MG63 (cell line): ENCODE measurements at regions not wholly inside any gene's neighbourhood (a gene's known extent, or its start where the extent isn't known, plus 50 kb on each side); places are given as distances from the start of the nearest gene placed in this dataset.
"Not testable (repeated sequence)": the region's sequence is repeated elsewhere in the genome, so short reads cannot be mapped to it uniquely, and the experiment has no call there.

Experiments
- DNase-seq: peaks from one replicate; pipeline ENCODE4 v3.0.0-alpha.2; 2020
- H3K27me3 ChIP-seq: fragments of 250-450 bp; sonication (Bioruptor Pico); 2 replicates; pipeline ENCODE4 v1.5.1; 2020; ENCODE audit warnings: mild to moderate bottlenecking, moderate library complexity
- H3K36me3 ChIP-seq: fragments of 250-450 bp; sonication (Bioruptor Pico); 2 replicates; pipeline ENCODE4 v1.5.1; 2020; ENCODE audit warnings: mild to moderate bottlenecking, moderate library complexity
- H3K4me3 ChIP-seq: fragments of 250-450 bp; sonication (Bioruptor Pico); 2 replicates; pipeline ENCODE4 v1.5.1; 2020; ENCODE audit warnings: mild to moderate bottlenecking, moderate library complexity
- H3K9me3 ChIP-seq: fragments of 250-450 bp; sonication (Bioruptor Pico); 2 replicates; pipeline ENCODE4 v1.5.1; 2020; ENCODE audit warnings: mild to moderate bottlenecking, moderate library complexity

DNA sequence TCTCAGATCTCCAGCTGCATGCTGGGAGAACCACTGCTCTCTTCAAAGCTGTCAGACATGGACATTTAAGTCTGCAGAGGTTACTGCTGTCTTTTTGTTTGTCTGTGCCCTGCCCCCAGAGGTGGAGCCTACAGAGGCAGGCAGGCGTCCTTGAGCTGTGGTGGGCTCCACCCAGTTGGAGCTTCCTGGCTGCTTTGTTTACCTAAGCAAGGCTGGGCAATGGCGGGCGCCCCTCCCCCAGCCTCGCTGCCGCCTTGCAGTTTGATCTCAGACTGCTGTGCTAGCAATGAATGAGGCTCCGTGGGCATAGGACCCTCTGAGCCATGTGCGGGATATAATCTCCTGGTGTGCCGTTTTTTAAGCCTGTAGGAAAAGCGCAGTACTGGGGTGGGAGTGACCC is 156.3 kb downstream of the LRATD1 start:
- not testable (repeated sequence) for DNase-seq, H3K4me3 ChIP-seq, H3K9me3 ChIP-seq, H3K36me3 ChIP-seq, H3K27me3 ChIP-seq

GRCh38 chr2:14790041-14790640 is 157.6 kb downstream of the LRATD1 start:
- Histone ChIP-seq H3K27me3 (no peaks in the 10 kb centered on the region), H3K4me3 (no peak overlapping the region), H3K9me3 (no peaks in the 10 kb centered on the region), H3K36me3 (no peaks in the 10 kb centered on the region)
- no peak for DNase-seq

- Histone ChIP-seq H3K36me3 (no peaks in the 10 kb centered on the region), H3K4me3 (no peak overlapping the region), H3K27me3 (no peaks in the 10 kb centered on the region), H3K9me3 (no peaks in the 10 kb centered on the region; the same call in 1 of the 2 replicates)
- no peak for DNase-seq
These were observed 171.5 kb downstream of the LRATD1 start for GRCh38 chr2:14803994-14804393.

DNA sequence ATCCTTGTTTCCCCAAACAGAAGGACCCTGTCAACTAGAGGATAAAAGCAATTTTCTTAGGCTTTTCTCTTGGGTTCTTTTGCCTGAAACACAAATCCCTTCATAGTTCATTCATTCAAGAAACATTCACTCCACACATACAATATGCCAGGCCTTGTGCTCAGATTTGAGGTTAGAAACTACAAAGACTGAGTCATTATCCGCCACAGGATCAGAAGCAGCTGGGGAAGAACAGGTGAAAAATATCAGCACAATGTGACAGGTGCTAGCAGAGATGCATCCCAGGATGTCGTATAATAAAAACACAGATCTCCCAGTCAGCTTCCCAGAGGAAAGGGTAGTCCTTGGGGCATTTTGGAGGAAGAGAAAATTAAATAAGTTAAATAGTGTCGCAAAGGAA is 172.4 kb downstream of the LRATD1 start:
- Histone ChIP-seq H3K9me3 (no peaks in the 10 kb centered on the region; the same call in 1 of the 2 replicates), H3K4me3 (no peak overlapping the region), H3K27me3 (no peaks in the 10 kb centered on the region), H3K36me3 (no peaks in the 10 kb centered on the region)
- no peak for DNase-seq

DNA sequence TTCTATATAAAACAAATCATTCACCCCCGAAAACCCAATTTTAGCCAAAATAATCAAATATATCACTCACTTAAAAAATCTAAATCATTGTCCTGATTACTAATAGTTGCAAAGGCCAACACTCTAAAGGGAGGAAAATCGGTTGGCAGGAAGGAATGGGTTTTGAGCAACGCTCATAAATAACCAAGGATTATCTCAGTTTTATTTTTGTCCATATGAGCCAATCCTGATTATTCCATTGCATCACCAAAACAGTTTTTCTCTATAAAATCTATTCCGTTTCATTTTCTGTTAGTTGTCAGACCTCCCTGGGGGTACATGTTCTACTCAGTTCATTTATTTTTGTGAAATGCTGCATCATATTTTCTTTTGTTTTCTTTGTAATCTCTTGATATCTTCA is 174.1 kb downstream of the LRATD1 start:
- no peaks in the 10 kb centered on the region for H3K9me3 ChIP-seq
- DNase-seq, result no peak
- H3K27me3 ChIP-seq, result no peaks in the 10 kb centered on the region
- no peaks in the 10 kb centered on the region for H3K36me3 ChIP-seq
- no peak overlapping the region for H3K4me3 ChIP-seq

- H3K36me3 ChIP-seq, result no peaks in the 10 kb centered on the region
- no peak for DNase-seq
- H3K27me3 ChIP-seq, result no peaks in the 10 kb centered on the region
- no peaks in the 10 kb centered on the region for H3K9me3 ChIP-seq
- no peak overlapping the region for H3K4me3 ChIP-seq
These were observed 182.7 kb downstream of the LRATD1 start for GRCh38 chr2:14815201-14815600.

- H3K36me3 ChIP-seq, result no peaks in the 10 kb centered on the region
- H3K4me3 ChIP-seq, result no peak overlapping the region
- no peaks in the 10 kb centered on the region for H3K9me3 ChIP-seq
- DNase-seq, result no peak
- no peaks in the 10 kb centered on the region for H3K27me3 ChIP-seq
These were observed 183.8 kb downstream of the LRATD1 start for GRCh38 chr2:14816069-14817060.

DNA sequence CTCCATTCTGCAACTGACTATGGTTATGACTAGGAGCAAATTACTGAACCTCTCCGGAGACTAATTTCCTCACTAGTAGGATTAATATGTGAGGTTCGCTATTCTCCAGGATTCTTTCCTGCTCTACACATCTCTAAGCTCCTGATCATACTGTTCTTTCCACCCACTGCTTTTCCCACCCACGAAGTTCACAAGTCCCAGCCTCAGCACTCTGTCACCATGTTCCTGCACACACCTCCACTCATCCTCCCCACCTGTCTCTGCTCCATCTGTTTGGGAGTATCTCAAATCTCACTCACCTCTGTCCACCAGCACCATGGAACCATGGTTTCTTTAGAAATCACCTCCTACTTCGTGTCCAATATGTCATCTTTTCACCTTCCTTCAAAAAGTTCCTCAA is 185.3 kb downstream of the LRATD1 start:
- no peaks in the 10 kb centered on the region for H3K27me3 ChIP-seq
- no peak for DNase-seq
- H3K36me3 ChIP-seq, result no peaks in the 10 kb centered on the region
- H3K4me3 ChIP-seq, result no peak overlapping the region
- no peaks in the 10 kb centered on the region for H3K9me3 ChIP-seq

DNA sequence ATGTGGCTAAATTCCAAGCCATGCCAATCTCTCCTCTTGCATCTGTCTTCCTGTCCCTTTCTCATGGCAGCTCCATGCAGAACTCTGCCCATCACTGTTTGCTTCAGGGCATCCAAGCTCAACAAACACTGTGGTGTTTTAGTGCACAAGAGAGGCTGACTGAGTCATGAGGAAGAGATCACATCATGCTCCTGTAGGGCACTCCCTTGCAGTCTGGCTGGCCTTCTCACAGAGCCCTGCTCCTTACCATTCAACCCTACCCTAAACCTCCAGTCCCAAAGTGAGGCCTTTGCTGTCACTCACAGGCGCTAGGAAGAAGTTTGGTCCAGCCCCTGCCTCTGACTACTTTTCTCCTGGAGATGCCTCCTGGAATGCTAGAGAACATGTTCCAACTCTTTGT is 194.0 kb downstream of the LRATD1 start:
- no peaks in the 10 kb centered on the region for H3K9me3 ChIP-seq
- H3K4me3 ChIP-seq, result no peak overlapping the region
- H3K36me3 ChIP-seq, result no peaks in the 10 kb centered on the region
- DNase-seq, result no peak
- no peaks in the 10 kb centered on the region for H3K27me3 ChIP-seq

- no peak overlapping the region for H3K4me3 ChIP-seq
- no peaks in the 10 kb centered on the region for H3K36me3 ChIP-seq
- H3K9me3 ChIP-seq, result no peaks in the 10 kb centered on the region
- H3K27me3 ChIP-seq, result no peaks in the 10 kb centered on the region
- no peak for DNase-seq
These were observed 194.9 kb downstream of the LRATD1 start for GRCh38 chr2:14827226-14828023.

DNA sequence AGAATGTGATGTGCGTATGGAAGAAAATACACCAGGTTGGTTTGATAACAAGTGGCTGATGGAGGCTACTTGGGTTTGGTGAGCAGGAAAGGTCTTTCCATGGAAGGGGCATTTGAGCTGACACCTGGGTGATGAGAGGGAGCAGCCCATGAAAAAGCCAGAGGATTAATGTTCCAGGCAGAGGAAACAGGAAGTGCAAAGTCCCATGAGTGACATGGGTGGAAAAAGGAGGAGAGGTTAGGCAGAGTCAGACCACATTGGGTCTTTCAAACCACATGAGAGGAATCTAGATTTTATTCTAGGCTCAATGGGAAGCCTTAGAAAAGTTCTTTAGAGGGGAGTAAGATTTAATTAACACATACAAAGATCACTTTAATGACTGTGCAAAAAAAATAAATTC is 195.7 kb downstream of the LRATD1 start:
- Histone ChIP-seq H3K4me3 (no peak overlapping the region), H3K27me3 (no peaks in the 10 kb centered on the region), H3K9me3 (no peaks in the 10 kb centered on the region), H3K36me3 (no peaks in the 10 kb centered on the region)
- DNase-seq, result no peak

- H3K9me3 ChIP-seq, result no peaks in the 10 kb centered on the region
- no peak overlapping the region for H3K4me3 ChIP-seq
- no peaks in the 10 kb centered on the region for H3K27me3 ChIP-seq
- H3K36me3 ChIP-seq, result no peaks in the 10 kb centered on the region
- no peak for DNase-seq
These were observed 196.5 kb downstream of the LRATD1 start for GRCh38 chr2:14828968-14829367.

GRCh38 chr2:14831458-14831857 is 198.9 kb downstream of the LRATD1 start:
- H3K9me3 ChIP-seq, result no peaks in the 10 kb centered on the region
- no peak for DNase-seq
- H3K27me3 ChIP-seq, result no peaks in the 10 kb centered on the region
- H3K4me3 ChIP-seq, result no peak overlapping the region
- H3K36me3 ChIP-seq, result no peaks in the 10 kb centered on the region

DNA sequence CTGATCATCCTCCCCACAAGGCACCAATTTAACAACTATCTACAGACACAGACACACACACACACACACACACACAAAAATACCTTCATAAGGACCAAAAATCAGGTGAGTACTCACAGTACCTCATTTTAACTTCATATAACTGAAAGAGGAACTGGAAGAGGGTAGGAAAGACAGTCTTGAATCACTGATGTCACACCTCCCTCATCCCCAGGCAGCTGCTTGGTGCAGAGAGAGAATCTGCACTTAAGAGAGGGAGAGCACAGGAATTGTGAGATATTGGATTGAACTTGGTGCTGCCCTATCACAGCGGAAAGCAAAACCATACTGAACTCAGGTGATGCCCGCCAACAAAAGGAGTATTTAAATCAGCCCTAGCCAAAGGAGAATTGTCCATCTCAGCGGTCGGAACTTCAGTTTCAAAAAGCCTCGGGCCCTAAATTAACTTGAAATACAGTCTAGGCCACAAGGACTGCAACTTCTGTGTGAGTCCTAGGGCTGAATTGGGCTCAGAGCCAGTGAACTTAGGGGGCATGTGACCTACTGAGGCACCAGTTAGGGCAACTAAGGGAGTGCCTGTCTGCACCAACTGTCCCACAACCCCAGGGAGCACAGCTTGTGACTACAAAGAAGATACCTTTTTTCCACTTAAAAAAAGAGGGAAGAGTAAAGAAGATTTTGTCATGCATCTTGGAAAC is 211.1 kb downstream of the LRATD1 start:
- Histone ChIP-seq H3K36me3 (no peaks in the 10 kb centered on the region), H3K9me3 (no peaks in the 10 kb centered on the region), H3K27me3 (no peaks in the 10 kb centered on the region), H3K4me3 (no peak overlapping the region)
- no peak for DNase-seq

DNA sequence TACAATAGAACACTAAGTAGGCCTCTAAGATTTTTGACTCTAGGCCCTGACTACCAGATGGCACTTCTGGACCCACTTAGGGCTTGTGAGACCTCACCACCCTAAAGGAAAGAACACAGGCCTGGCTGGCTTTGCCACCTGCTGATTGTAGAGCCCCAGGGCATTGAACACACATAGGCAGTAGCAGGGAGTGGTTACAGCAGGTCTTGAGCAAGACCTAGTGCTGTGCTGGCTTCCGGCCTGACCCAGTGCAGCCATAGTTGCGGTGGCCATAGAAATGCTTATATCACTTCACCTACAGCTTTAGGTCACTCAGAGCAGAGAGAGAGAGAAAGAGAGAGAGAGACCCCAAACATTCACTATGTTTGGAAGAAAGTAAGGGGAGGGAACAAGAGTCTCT is 223.2 kb downstream of the LRATD1 start:
- DNase-seq, result no peak
- no peaks in the 10 kb centered on the region for H3K27me3 ChIP-seq
- no peaks in the 10 kb centered on the region for H3K9me3 ChIP-seq
- no peak overlapping the region for H3K4me3 ChIP-seq
- no peaks in the 10 kb centered on the region for H3K36me3 ChIP-seq

GRCh38 chr2:14861181-14861580 is 228.7 kb downstream of the LRATD1 start:
- Histone ChIP-seq H3K27me3 (no peaks in the 10 kb centered on the region), H3K9me3 (no peaks in the 10 kb centered on the region), H3K36me3 (no peaks in the 10 kb centered on the region), H3K4me3 (no peak overlapping the region)
- no peak for DNase-seq
